ENCODE measurements at regions not wholly inside any gene's neighbourhood (a gene's known extent, or its start where the extent isn't known, plus 50 kb on each side); places are given as distances from the start of the nearest gene placed in this dataset.

GRCh38 chr5:92081958-92082712 lies 699.0 kb upstream of the ARRDC3 start:
- ChIA-PET CTCF (interaction anchor here (0.9 kb wide), 1 partner anchor 10 kb away, joined by 3 read pairs; no protein-coding TSS in a partner anchor), POLR2A (no interaction called here), RAD21 (ENCODE audit: unreplicated experiment) (no interaction called here), SMC1A (ENCODE audit: uncharacterized antibody, unreplicated experiment) (interaction anchor here (0.9 kb wide), 1 partner anchor 201 kb away, joined by 3 read pairs; no protein-coding TSS in a partner anchor)
- Histone ChIP-seq H3K9ac (ENCODE audit: control insufficient read depth, insufficient read depth, low read length) (no peak overlapping the region), H3K27me3 (replicated peaks in 1 of 2; ENCODE audit: control insufficient read depth in 2 of 2, insufficient read depth in 2 of 2, low read length in 1 of 2) (no peaks in the 10 kb centered on the region), H3K4me1 (ENCODE audit: control insufficient read depth, insufficient read depth, low read length) (no peaks in the 10 kb centered on the region), H3K79me2 (ENCODE audit: control insufficient read depth, insufficient read depth, low read length) (no peaks in the 10 kb centered on the region), H3K4me3 (no peak overlapping the region), H2AFZ (ENCODE audit: control insufficient read depth, low read depth, low read length) (no peak overlapping the region), H3K9me3 (replicated peaks; ENCODE audit: control insufficient read depth, insufficient read depth, low read length) (no peaks in the 10 kb centered on the region), H4K20me1 (ENCODE audit: control insufficient read depth, insufficient read depth) (no peaks in the 10 kb centered on the region), H3K4me2 (ENCODE audit: control insufficient read depth, insufficient read depth) (no peak overlapping the region), H3K36me3 (ENCODE audit: control insufficient read depth in 2 of 2, insufficient read depth in 2 of 2, low read length in 1 of 2) (no peaks in the 10 kb centered on the region), H3K27ac (ENCODE audit: control insufficient read depth, insufficient read depth) (no peak overlapping the region)
- in situ Hi-C loops (cut with MboI) (no loop called here), intact Hi-C loops (cut with micrococcal nuclease; ENCODE audit: unreplicated experiment) (no loop called here)
- FAIRE-seq = no peak
- no peak for ATAC-seq
- 38% methylated on average over 7 of the region's 7 CpGs for WGBS (ENCODE audit: insufficient coverage, insufficient replicate concordance, low lambda C conversion rate, missing lambda C conversion rate)
- TF ChIP-seq ZNF217 (IDR thresholded peaks at IDR 0.05) (no peak), CREM (IDR thresholded peaks at IDR 0.05; ENCODE audit: low read depth) (no peak), NR2F1 (conservative IDR thresholded peaks at IDR 0.05) (no peak), YBX1 (IDR thresholded peaks at IDR 0.05) (no peak), E4F1 (IDR thresholded peaks at IDR 0.05; ENCODE audit: borderline replicate concordance, partially characterized antibody) (no peak), CHD1 (IDR thresholded peaks at IDR 0.05; ENCODE audit: low read depth, low read length) (no peak), BRCA1 (IDR thresholded peaks at IDR 0.05; ENCODE audit: low read depth, low read length) (no peak), ZNF207 (IDR thresholded peaks at IDR 0.05; ENCODE audit: borderline replicate concordance) (no peak), RAD21 (IDR thresholded peaks at IDR 0.05; ENCODE audit: insufficient read depth, low read depth, low read length) (no peak), ESRRA (IDR thresholded peaks at IDR 0.05; ENCODE audit: low read length) (no peak), ZNF622 (IDR thresholded peaks at IDR 0.05) (no peak), CEBPB (IDR thresholded peaks at IDR 0.05; ENCODE audit: borderline replicate concordance in 1 of 2, low read depth in 2 of 2, low read length in 2 of 2) (no peak), SPI1 (IDR thresholded peaks at IDR 0.05; ENCODE audit: borderline replicate concordance, insufficient read depth, low read depth, low read length) (no peak), IRF4 (IDR thresholded peaks at IDR 0.05; ENCODE audit: low read depth, low read length) (no peak), ZSCAN29 (IDR thresholded peaks at IDR 0.05) (no peak), TBL1XR1 (IDR thresholded peaks at IDR 0.05; ENCODE audit: low read depth, low read length) (no peak)
- TF ChIP-seq, protein P1, sequence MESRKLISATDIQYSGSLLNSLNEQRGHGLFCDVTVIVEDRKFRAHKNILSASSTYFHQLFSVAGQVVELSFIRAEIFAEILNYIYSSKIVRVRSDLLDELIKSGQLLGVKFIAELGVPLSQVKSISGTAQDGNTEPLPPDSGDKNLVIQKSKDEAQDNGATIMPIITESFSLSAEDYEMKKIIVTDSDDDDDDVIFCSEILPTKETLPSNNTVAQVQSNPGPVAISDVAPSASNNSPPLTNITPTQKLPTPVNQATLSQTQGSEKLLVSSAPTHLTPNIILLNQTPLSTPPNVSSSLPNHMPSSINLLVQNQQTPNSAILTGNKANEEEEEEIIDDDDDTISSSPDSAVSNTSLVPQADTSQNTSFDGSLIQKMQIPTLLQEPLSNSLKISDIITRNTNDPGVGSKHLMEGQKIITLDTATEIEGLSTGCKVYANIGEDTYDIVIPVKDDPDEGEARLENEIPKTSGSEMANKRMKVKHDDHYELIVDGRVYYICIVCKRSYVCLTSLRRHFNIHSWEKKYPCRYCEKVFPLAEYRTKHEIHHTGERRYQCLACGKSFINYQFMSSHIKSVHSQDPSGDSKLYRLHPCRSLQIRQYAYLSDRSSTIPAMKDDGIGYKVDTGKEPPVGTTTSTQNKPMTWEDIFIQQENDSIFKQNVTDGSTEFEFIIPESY (IDR thresholded peaks at IDR 0.05) = no peak
- TF ChIP-seq, protein P2, sequence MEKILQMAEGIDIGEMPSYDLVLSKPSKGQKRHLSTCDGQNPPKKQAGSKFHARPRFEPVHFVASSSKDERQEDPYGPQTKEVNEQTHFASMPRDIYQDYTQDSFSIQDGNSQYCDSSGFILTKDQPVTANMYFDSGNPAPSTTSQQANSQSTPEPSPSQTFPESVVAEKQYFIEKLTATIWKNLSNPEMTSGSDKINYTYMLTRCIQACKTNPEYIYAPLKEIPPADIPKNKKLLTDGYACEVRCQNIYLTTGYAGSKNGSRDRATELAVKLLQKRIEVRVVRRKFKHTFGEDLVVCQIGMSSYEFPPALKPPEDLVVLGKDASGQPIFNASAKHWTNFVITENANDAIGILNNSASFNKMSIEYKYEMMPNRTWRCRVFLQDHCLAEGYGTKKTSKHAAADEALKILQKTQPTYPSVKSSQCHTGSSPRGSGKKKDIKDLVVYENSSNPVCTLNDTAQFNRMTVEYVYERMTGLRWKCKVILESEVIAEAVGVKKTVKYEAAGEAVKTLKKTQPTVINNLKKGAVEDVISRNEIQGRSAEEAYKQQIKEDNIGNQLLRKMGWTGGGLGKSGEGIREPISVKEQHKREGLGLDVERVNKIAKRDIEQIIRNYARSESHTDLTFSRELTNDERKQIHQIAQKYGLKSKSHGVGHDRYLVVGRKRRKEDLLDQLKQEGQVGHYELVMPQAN (conservative IDR thresholded peaks at IDR 0.05) = no peak
- BruUV-seq (replicated peaks) = no TSS peak
- no peak for DNase-seq (ENCODE audit: low read depth, low spot score)

All from GM12878 (cell line).